ENCODE measurements at regions not wholly inside any gene's neighbourhood (a gene's known extent, or its start where the extent isn't known, plus 50 kb on each side); places are given as distances from the start of the nearest gene placed in this dataset.

DNA sequence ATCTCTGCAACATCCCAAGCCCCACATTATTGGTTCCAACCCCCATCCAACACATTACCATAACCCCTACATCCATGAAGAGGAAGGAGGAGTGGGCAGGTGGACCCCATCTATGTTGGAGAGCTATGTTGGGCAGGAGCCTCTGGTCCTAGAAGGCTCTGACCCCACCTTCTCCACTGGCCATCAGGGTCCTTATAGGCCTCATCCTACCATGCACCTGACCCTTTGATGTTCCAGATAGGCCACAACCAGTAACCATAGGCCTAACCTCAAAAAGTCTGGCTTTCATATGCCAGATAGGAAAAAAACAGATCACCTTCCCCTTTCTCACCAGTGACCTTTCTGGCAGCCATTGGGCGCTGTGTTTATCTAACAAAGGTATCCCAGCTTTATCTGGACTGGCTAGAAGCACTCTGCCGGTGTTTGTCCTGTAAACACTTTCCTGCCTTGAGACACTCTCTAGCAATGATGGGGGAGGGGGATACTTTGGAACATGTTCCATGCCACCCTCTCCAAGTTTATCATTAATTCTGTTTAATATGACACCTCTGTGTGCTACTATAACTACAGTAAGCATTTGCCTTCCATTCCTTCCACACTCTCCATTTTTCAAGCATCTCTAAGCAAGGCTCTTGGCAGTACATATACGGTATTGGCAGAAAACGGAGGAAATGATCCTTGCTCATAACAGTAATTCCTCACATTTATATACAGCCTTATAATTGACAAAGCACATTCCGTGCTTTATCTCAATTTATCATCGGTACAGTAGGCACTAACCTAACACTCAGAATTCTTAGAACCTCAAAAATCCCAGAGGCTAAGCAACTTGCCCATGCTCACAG, 377.1 kb downstream of the VPS13C start:
- Histone ChIP-seq H3K4me1 (no peaks in the 10 kb centered on the region), H3K9me3 (no peaks in the 10 kb centered on the region), H3K27ac (no peak overlapping the region), H3K36me3 (no peaks in the 10 kb centered on the region), H3K27me3 (no peaks in the 10 kb centered on the region), H3K4me3 (no peak overlapping the region)
- intact Hi-C loops (cut with DNase I; ENCODE audit: low total_unique reads) (no loop called here), in situ Hi-C loops (cut with MboI; ENCODE audit: low pct_ligation_motif_present in 1 of 4, low pct_unique_long_range_greater_than_20kb in 1 of 4, low sequenced_read_pairs in 3 of 4) (no loop called here)
- TF ChIP-seq, protein P1, sequence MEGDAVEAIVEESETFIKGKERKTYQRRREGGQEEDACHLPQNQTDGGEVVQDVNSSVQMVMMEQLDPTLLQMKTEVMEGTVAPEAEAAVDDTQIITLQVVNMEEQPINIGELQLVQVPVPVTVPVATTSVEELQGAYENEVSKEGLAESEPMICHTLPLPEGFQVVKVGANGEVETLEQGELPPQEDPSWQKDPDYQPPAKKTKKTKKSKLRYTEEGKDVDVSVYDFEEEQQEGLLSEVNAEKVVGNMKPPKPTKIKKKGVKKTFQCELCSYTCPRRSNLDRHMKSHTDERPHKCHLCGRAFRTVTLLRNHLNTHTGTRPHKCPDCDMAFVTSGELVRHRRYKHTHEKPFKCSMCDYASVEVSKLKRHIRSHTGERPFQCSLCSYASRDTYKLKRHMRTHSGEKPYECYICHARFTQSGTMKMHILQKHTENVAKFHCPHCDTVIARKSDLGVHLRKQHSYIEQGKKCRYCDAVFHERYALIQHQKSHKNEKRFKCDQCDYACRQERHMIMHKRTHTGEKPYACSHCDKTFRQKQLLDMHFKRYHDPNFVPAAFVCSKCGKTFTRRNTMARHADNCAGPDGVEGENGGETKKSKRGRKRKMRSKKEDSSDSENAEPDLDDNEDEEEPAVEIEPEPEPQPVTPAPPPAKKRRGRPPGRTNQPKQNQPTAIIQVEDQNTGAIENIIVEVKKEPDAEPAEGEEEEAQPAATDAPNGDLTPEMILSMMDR (IDR thresholded peaks at IDR 0.05) = no peak
- TF ChIP-seq EP300 (IDR thresholded peaks at IDR 0.05; ENCODE audit: low read depth) (no peak), POLR2A (IDR thresholded peaks at IDR 0.05) (no peak), POLR2AphosphoS5 (IDR thresholded peaks at IDR 0.05) (no peak)
- no peak for DNase-seq
- WGBS, 2 donors (ENCODE audit: low coverage in 1 of 2) = 87 to 93% methylated on average over 4 to 6 of the region's 6 CpGs

DNA sequence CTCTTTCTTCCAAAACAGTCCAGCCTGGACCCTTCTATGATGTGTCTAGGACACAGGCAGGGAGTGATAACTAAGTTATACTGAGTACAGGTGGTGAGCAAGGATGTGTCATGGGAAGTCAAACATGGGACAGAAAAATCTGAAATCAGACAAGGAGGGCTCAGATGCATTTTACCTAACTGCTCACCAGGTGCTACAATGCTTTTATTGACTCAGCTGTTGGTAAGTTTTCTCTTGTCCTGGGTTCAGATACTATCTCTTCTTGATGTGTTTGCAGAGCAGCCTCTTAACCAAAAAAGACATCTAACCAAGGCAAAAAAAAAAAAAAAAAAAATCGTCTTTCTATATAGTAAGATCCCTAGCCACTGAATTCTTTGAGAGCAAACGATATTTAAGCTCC, 378.6 kb downstream of the VPS13C start:
- Histone ChIP-seq H3K27me3 (no peaks in the 10 kb centered on the region), H3K9me3 (no peaks in the 10 kb centered on the region), H3K27ac (no peak overlapping the region), H3K36me3 (no peaks in the 10 kb centered on the region), H3K4me1 (no peaks in the 10 kb centered on the region), H3K4me3 (no peak overlapping the region)
- TF ChIP-seq EP300 (IDR thresholded peaks at IDR 0.05; ENCODE audit: low read depth) (no peak), POLR2AphosphoS5 (IDR thresholded peaks at IDR 0.05) (no peak), POLR2A (IDR thresholded peaks at IDR 0.05) (no peak)
- TF ChIP-seq, protein P1 (IDR thresholded peaks at IDR 0.05) = no peak
- DNase-seq = no peak
- in situ Hi-C loops (cut with MboI; ENCODE audit: low pct_ligation_motif_present in 1 of 4, low pct_unique_long_range_greater_than_20kb in 1 of 4, low sequenced_read_pairs in 3 of 4) = no loop called here
- WGBS, 2 donors (ENCODE audit: low coverage in 1 of 2) = 64 to 74% methylated on average over 2 of the region's 2 CpGs
- intact Hi-C loops (cut with DNase I; ENCODE audit: low total_unique reads) = no loop called here

DNA sequence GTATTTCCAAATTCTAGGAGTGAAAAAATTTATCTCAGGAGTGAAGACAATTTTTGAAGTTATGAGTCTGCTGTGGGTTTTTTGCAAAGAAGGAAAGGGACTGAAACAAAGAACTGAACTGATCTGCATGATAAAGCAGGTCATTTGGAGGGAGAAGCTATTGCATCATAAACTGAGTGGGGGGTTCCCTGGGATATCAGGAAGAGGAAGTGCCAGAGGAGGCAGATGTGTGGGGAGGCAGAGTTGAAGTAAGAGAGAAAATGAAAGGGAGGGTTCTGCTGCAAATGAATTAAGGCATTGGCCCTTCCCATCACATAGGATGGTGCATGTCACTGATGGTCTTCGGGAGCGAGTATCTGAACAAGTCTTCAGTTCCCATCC, 379.2 kb downstream of the VPS13C start:
- H3K36me3 ChIP-seq = no peaks in the 10 kb centered on the region
- DNase-seq = no peak
- no peaks in the 10 kb centered on the region for H3K9me3 ChIP-seq
- no peaks in the 10 kb centered on the region for H3K27me3 ChIP-seq
- H3K4me1 ChIP-seq = no peaks in the 10 kb centered on the region
- intact Hi-C loops (cut with DNase I; ENCODE audit: low total_unique reads) = no loop called here
- H3K27ac ChIP-seq = no peak overlapping the region
- WGBS, 2 donors (ENCODE audit: low coverage in 1 of 2) = 93 to 94% methylated on average over 2 of the region's 2 CpGs
- H3K4me3 ChIP-seq = no peak overlapping the region
- in situ Hi-C loops (cut with MboI; ENCODE audit: low pct_ligation_motif_present in 1 of 4, low pct_unique_long_range_greater_than_20kb in 1 of 4, low sequenced_read_pairs in 3 of 4) = no loop called here
- no peak for TF ChIP-seq POLR2AphosphoS5 (IDR thresholded peaks at IDR 0.05)
- TF ChIP-seq POLR2A (IDR thresholded peaks at IDR 0.05) = no peak
- TF ChIP-seq, protein P1 (IDR thresholded peaks at IDR 0.05) = no peak
- no peak for TF ChIP-seq EP300 (IDR thresholded peaks at IDR 0.05; ENCODE audit: low read depth)

DNA sequence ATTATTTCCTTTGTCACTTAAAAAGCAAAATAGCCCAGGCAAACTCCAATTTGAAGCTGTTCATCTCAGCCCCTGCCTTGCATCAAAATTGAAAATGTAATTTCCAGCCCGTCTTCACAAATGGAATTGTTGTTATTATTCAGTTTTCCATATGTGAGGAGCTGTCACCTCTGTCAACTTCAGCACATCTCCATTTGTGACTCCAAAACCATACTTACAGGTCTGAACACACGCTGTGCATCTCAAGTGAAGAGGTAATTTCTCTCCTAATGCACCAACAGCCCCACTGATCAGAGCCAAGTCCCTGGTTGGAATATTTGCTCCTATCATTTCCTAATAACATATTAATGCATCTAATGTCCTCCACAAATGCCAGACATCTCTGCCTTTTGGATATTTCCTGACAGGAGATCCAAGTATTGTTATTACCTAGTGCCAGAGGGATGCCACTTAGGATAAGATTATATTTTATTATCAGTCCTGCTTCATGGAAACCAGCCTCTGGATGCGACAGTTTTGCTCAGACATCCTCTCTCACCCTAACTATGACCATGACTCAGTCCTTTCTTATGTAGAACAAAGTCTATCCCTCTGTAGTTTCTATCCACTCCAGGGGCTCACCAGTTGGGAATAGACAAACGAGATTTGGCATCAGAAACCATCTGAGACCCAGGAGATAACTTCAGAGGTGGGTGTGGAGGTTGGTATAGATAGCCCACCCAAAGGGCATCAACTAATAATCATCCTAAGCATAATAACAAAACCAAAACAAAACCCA, 379.8 kb downstream of the VPS13C start:
- no peak for DNase-seq
- H3K4me3 ChIP-seq = no peak overlapping the region
- 68 to 71% methylated on average over 3 to 4 of the region's 4 CpGs for WGBS, 2 donors (ENCODE audit: low coverage in 1 of 2)
- no peaks in the 10 kb centered on the region for H3K4me1 ChIP-seq
- in situ Hi-C loops (cut with MboI; ENCODE audit: low pct_ligation_motif_present in 1 of 4, low pct_unique_long_range_greater_than_20kb in 1 of 4, low sequenced_read_pairs in 3 of 4) = no loop called here
- intact Hi-C loops (cut with DNase I; ENCODE audit: low total_unique reads) = no loop called here
- TF ChIP-seq EP300 (IDR thresholded peaks at IDR 0.05; ENCODE audit: low read depth) (no peak), POLR2A (IDR thresholded peaks at IDR 0.05) (no peak), POLR2AphosphoS5 (IDR thresholded peaks at IDR 0.05) (no peak)
- TF ChIP-seq, protein P1 (IDR thresholded peaks at IDR 0.05) = no peak
- H3K27ac ChIP-seq = no peak overlapping the region
- no peaks in the 10 kb centered on the region for H3K9me3 ChIP-seq
- H3K27me3 ChIP-seq = no peaks in the 10 kb centered on the region
- no peaks in the 10 kb centered on the region for H3K36me3 ChIP-seq
